ENCODE measurements at regions not wholly inside any gene's neighbourhood (a gene's known extent, or its start where the extent isn't known, plus 50 kb on each side); places are given as distances from the start of the nearest gene placed in this dataset.

GRCh38 chr6:56715741-56716140 is 73.1 kb upstream of the DST start:
- Histone ChIP-seq H3K4me3 (ENCODE audit: low read length in 2 of 2) (no peak overlapping the region), H3K27ac (ENCODE audit: low read depth in 2 of 2, low read length in 2 of 2) (no peak overlapping the region), H3K4me1 (ENCODE audit: control insufficient read depth in 2 of 2, insufficient read depth in 2 of 2, low read length in 2 of 2) (no peaks in the 10 kb centered on the region), H3K27me3 (ENCODE audit: control insufficient read depth in 2 of 2, insufficient read depth in 2 of 2, low read length in 2 of 2) (no peaks in the 10 kb centered on the region), H3K9ac (ENCODE audit: low read depth in 1 of 2, low read length in 2 of 2) (no peak overlapping the region), H3K36me3 (ENCODE audit: control insufficient read depth in 2 of 2, insufficient read depth in 2 of 2, low read length in 2 of 2) (no peaks in the 10 kb centered on the region), H3K9me3 (ENCODE audit: control insufficient read depth in 2 of 2, low read length in 2 of 2) (no peaks in the 10 kb centered on the region)

- H3K27ac ChIP-seq (ENCODE audit: low read depth in 2 of 2, low read length in 2 of 2) = no peak overlapping the region
These were observed 72.3 kb upstream of the DST start for GRCh38 chr6:56714982-56715456.

GRCh38 chr6:56714273-56714672 is 71.6 kb upstream of the DST start:
- no peak overlapping the region for H3K4me3 ChIP-seq (ENCODE audit: low read length in 2 of 2)
- H3K27me3 ChIP-seq (ENCODE audit: control insufficient read depth in 2 of 2, insufficient read depth in 2 of 2, low read length in 2 of 2) = no peaks in the 10 kb centered on the region
- H3K9me3 ChIP-seq (ENCODE audit: control insufficient read depth in 2 of 2, low read length in 2 of 2) = no peaks in the 10 kb centered on the region
- no peak overlapping the region for H3K9ac ChIP-seq (ENCODE audit: low read depth in 1 of 2, low read length in 2 of 2)
- H3K4me1 ChIP-seq (ENCODE audit: control insufficient read depth in 2 of 2, insufficient read depth in 2 of 2, low read length in 2 of 2) = no peaks in the 10 kb centered on the region
- no peak overlapping the region for H3K27ac ChIP-seq (ENCODE audit: low read depth in 2 of 2, low read length in 2 of 2)
- H3K36me3 ChIP-seq (ENCODE audit: control insufficient read depth in 2 of 2, insufficient read depth in 2 of 2, low read length in 2 of 2) = no peaks in the 10 kb centered on the region

More at GRCh38 chr6:56714982-56715456, 72.3 kb upstream of the DST start:
- H3K4me3 ChIP-seq (ENCODE audit: low read length in 2 of 2) = no peak overlapping the region
- no peaks in the 10 kb centered on the region for H3K4me1 ChIP-seq (ENCODE audit: control insufficient read depth in 2 of 2, insufficient read depth in 2 of 2, low read length in 2 of 2)
- no peaks in the 10 kb centered on the region for H3K27me3 ChIP-seq (ENCODE audit: control insufficient read depth in 2 of 2, insufficient read depth in 2 of 2, low read length in 2 of 2)
- H3K36me3 ChIP-seq (ENCODE audit: control insufficient read depth in 2 of 2, insufficient read depth in 2 of 2, low read length in 2 of 2) = no peaks in the 10 kb centered on the region
- H3K9ac ChIP-seq (ENCODE audit: low read depth in 1 of 2, low read length in 2 of 2) = no peak overlapping the region
- H3K9me3 ChIP-seq (ENCODE audit: control insufficient read depth in 2 of 2, low read length in 2 of 2) = no peaks in the 10 kb centered on the region

- Histone ChIP-seq H3K4me1 (ENCODE audit: control insufficient read depth in 2 of 2, insufficient read depth in 2 of 2, low read length in 2 of 2) (no peaks in the 10 kb centered on the region), H3K4me3 (ENCODE audit: low read length in 2 of 2) (no peak overlapping the region), H3K27me3 (ENCODE audit: control insufficient read depth in 2 of 2, insufficient read depth in 2 of 2, low read length in 2 of 2) (no peaks in the 10 kb centered on the region), H3K9me3 (ENCODE audit: control insufficient read depth in 2 of 2, low read length in 2 of 2) (no peaks in the 10 kb centered on the region), H3K9ac (ENCODE audit: low read depth in 1 of 2, low read length in 2 of 2) (no peak overlapping the region), H3K27ac (ENCODE audit: low read depth in 2 of 2, low read length in 2 of 2) (no peak overlapping the region), H3K36me3 (ENCODE audit: control insufficient read depth in 2 of 2, insufficient read depth in 2 of 2, low read length in 2 of 2) (no peaks in the 10 kb centered on the region)
These were observed 70.6 kb upstream of the DST start for GRCh38 chr6:56713254-56713672.

- no peaks in the 10 kb centered on the region for H3K36me3 ChIP-seq (ENCODE audit: control insufficient read depth in 2 of 2, insufficient read depth in 2 of 2, low read length in 2 of 2)
- H3K4me3 ChIP-seq (ENCODE audit: low read length in 2 of 2) = no peak overlapping the region
- no peak overlapping the region for H3K27ac ChIP-seq (ENCODE audit: low read depth in 2 of 2, low read length in 2 of 2)
- H3K27me3 ChIP-seq (ENCODE audit: control insufficient read depth in 2 of 2, insufficient read depth in 2 of 2, low read length in 2 of 2) = no peaks in the 10 kb centered on the region
- H3K9me3 ChIP-seq (ENCODE audit: control insufficient read depth in 2 of 2, low read length in 2 of 2) = no peaks in the 10 kb centered on the region
- H3K4me1 ChIP-seq (ENCODE audit: control insufficient read depth in 2 of 2, insufficient read depth in 2 of 2, low read length in 2 of 2) = peaks cover 0 to 3% of the 10 kb centered on the region in 2 donors
- H3K9ac ChIP-seq (ENCODE audit: low read depth in 1 of 2, low read length in 2 of 2) = no peak overlapping the region
These were observed 68.3 kb upstream of the DST start for GRCh38 chr6:56710967-56711366.

GRCh38 chr6:56709650-56710049 is 67.0 kb upstream of the DST start:
- no peak overlapping the region for H3K9ac ChIP-seq (ENCODE audit: low read depth in 1 of 2, low read length in 2 of 2)
- no peaks in the 10 kb centered on the region for H3K9me3 ChIP-seq (ENCODE audit: control insufficient read depth in 2 of 2, low read length in 2 of 2)
- H3K27me3 ChIP-seq (ENCODE audit: control insufficient read depth in 2 of 2, insufficient read depth in 2 of 2, low read length in 2 of 2) = no peaks in the 10 kb centered on the region
- H3K36me3 ChIP-seq (ENCODE audit: control insufficient read depth in 2 of 2, insufficient read depth in 2 of 2, low read length in 2 of 2) = no peaks in the 10 kb centered on the region
- no peak overlapping the region for H3K4me3 ChIP-seq (ENCODE audit: low read length in 2 of 2)
- H3K4me1 ChIP-seq (ENCODE audit: control insufficient read depth in 2 of 2, insufficient read depth in 2 of 2, low read length in 2 of 2) = peaks cover 0 to 3% of the 10 kb centered on the region in 2 donors
- H3K27ac ChIP-seq (ENCODE audit: low read depth in 2 of 2, low read length in 2 of 2) = no peak overlapping the region

GRCh38 chr6:56708810-56709597 is 66.3 kb upstream of the DST start:
- H3K27me3 ChIP-seq (ENCODE audit: control insufficient read depth in 2 of 2, insufficient read depth in 2 of 2, low read length in 2 of 2) = no peaks in the 10 kb centered on the region
- no peak overlapping the region for H3K27ac ChIP-seq (ENCODE audit: low read depth in 2 of 2, low read length in 2 of 2)
- H3K4me3 ChIP-seq (ENCODE audit: low read length in 2 of 2) = no peak overlapping the region
- H3K9ac ChIP-seq (ENCODE audit: low read depth in 1 of 2, low read length in 2 of 2) = no peak overlapping the region
- no peaks in the 10 kb centered on the region for H3K9me3 ChIP-seq (ENCODE audit: control insufficient read depth in 2 of 2, low read length in 2 of 2)
- H3K36me3 ChIP-seq (ENCODE audit: control insufficient read depth in 2 of 2, insufficient read depth in 2 of 2, low read length in 2 of 2) = no peaks in the 10 kb centered on the region
- peaks cover 0 to 3% of the 10 kb centered on the region in 2 donors for H3K4me1 ChIP-seq (ENCODE audit: control insufficient read depth in 2 of 2, insufficient read depth in 2 of 2, low read length in 2 of 2)

- Histone ChIP-seq H3K9ac (ENCODE audit: low read depth in 1 of 2, low read length in 2 of 2) (no peak overlapping the region), H3K27me3 (ENCODE audit: control insufficient read depth in 2 of 2, insufficient read depth in 2 of 2, low read length in 2 of 2) (no peaks in the 10 kb centered on the region), H3K4me3 (ENCODE audit: low read length in 2 of 2) (no peak overlapping the region), H3K9me3 (ENCODE audit: control insufficient read depth in 2 of 2, low read length in 2 of 2) (no peaks in the 10 kb centered on the region), H3K4me1 (ENCODE audit: control insufficient read depth in 2 of 2, insufficient read depth in 2 of 2, low read length in 2 of 2) (peaks cover 0 to 3% of the 10 kb centered on the region in 2 donors), H3K36me3 (ENCODE audit: control insufficient read depth in 2 of 2, insufficient read depth in 2 of 2, low read length in 2 of 2) (no peaks in the 10 kb centered on the region), H3K27ac (ENCODE audit: low read depth in 2 of 2, low read length in 2 of 2) (no peak overlapping the region)
These were observed 64.5 kb upstream of the DST start for GRCh38 chr6:56706981-56707726.

- H3K27me3 ChIP-seq (ENCODE audit: control insufficient read depth in 2 of 2, insufficient read depth in 2 of 2, low read length in 2 of 2) = no peaks in the 10 kb centered on the region
- H3K9ac ChIP-seq (ENCODE audit: low read depth in 1 of 2, low read length in 2 of 2) = no peak overlapping the region
- no peaks in the 10 kb centered on the region for H3K36me3 ChIP-seq (ENCODE audit: control insufficient read depth in 2 of 2, insufficient read depth in 2 of 2, low read length in 2 of 2)
- H3K9me3 ChIP-seq (ENCODE audit: control insufficient read depth in 2 of 2, low read length in 2 of 2) = no peaks in the 10 kb centered on the region
- H3K4me3 ChIP-seq (ENCODE audit: low read length in 2 of 2) = no peak overlapping the region
- no peak overlapping the region for H3K27ac ChIP-seq (ENCODE audit: low read depth in 2 of 2, low read length in 2 of 2)
- H3K4me1 ChIP-seq (ENCODE audit: control insufficient read depth in 2 of 2, insufficient read depth in 2 of 2, low read length in 2 of 2) = peaks cover 0 to 4% of the 10 kb centered on the region in 2 donors
These were observed 56.5 kb upstream of the DST start for GRCh38 chr6:56699066-56699654.

GRCh38 chr6:56695702-56696101 is 53.0 kb upstream of the DST start:
- H3K9ac ChIP-seq (ENCODE audit: low read depth in 1 of 2, low read length in 2 of 2) = no peak overlapping the region
- no peaks in the 10 kb centered on the region for H3K9me3 ChIP-seq (ENCODE audit: control insufficient read depth in 2 of 2, low read length in 2 of 2)
- peaks cover 4 to 6% of the 10 kb centered on the region in 2 donors for H3K4me1 ChIP-seq (ENCODE audit: control insufficient read depth in 2 of 2, insufficient read depth in 2 of 2, low read length in 2 of 2)
- H3K36me3 ChIP-seq (ENCODE audit: control insufficient read depth in 2 of 2, insufficient read depth in 2 of 2, low read length in 2 of 2) = no peaks in the 10 kb centered on the region
- H3K4me3 ChIP-seq (ENCODE audit: low read length in 2 of 2) = no peak overlapping the region
- H3K27me3 ChIP-seq (ENCODE audit: control insufficient read depth in 2 of 2, insufficient read depth in 2 of 2, low read length in 2 of 2) = no peaks in the 10 kb centered on the region
- H3K27ac ChIP-seq (ENCODE audit: low read depth in 2 of 2, low read length in 2 of 2) = no peak overlapping the region
